ENCODE measurements at regions not wholly inside any gene's neighbourhood (a gene's known extent, or its start where the extent isn't known, plus 50 kb on each side); places are given as distances from the start of the nearest gene placed in this dataset.

GRCh38 chr20:60268491-60268890, 310.3 kb downstream of the CDH26 start:
- Mint-ChIP-seq H3K9me3 (no peaks in the 10 kb centered on the region), H3K27me3 (no peaks in the 10 kb centered on the region), H3K4me1 (peaks cover 3% of the 10 kb centered on the region), H3K36me3 (ENCODE audit: low read depth) (no peaks in the 10 kb centered on the region), H3K4me3 (no peak overlapping the region), H3K27ac (no peak overlapping the region)
- DNase-seq, result no peak
- intact Hi-C loops (cut with micrococcal nuclease), result no loop called here

DNA sequence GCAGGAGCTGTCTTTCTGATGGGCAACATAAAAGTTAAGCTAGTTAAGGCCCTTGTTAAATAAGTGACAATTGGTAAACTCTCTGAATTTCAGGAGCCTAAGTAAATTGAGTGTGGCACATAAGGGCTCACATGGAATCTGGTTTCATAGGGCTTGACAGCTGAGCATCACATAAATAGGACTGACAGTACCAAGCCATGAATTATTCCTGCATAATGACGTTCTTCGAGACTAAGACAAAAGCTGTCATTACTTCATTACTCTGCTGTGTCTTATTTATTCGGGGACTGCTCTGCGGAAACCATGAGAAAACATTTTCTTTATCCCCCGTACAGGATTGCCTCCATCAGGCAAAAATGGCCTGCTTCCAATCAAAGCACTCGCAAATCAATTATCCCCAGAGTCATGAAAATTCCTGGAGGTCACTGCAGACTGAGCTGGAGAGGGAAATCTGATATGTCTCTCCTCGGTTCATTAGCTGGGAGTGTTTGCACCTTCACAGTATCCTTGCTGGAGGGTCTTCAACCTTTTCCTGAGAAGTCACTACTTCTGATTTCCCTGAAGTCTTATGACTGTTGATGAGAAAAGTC, 311.4 kb downstream of the CDH26 start:
- no peak overlapping the region for H3K27ac Mint-ChIP-seq
- no peak for DNase-seq
- no peaks in the 10 kb centered on the region for H3K27me3 Mint-ChIP-seq
- H3K9me3 Mint-ChIP-seq, result no peaks in the 10 kb centered on the region
- no peak overlapping the region for H3K4me3 Mint-ChIP-seq
- peaks cover 3% of the 10 kb centered on the region for H3K4me1 Mint-ChIP-seq
- intact Hi-C loops (cut with micrococcal nuclease), result no loop called here
- no peaks in the 10 kb centered on the region for H3K36me3 Mint-ChIP-seq (ENCODE audit: low read depth)

DNA sequence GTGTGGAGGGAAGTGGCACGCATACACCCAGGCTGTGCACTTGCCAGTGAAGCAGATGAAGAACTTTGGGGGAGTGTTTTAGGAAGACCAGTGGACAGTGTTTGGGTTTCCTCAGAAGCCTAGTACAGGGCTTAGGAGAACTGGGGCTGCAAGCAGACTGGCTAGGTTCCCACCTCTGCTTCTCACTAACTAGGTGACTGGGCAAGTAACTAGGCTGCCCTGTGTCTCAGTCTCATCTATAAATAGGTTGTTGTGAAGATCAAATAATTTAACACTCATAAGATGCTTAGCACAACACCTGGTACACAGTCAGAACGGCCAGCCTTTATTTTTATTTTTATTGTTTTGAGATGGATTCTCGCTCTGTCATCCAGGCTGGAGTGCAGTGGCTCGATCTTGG, 312.1 kb downstream of the CDH26 start:
- H3K4me1 Mint-ChIP-seq, result peaks cover 3% of the 10 kb centered on the region
- no peaks in the 10 kb centered on the region for H3K36me3 Mint-ChIP-seq (ENCODE audit: low read depth)
- H3K9me3 Mint-ChIP-seq, result no peaks in the 10 kb centered on the region

GRCh38 chr20:60271597-60271996, 313.4 kb downstream of the CDH26 start:
- Mint-ChIP-seq H3K36me3 (ENCODE audit: low read depth) (no peaks in the 10 kb centered on the region), H3K27me3 (no peaks in the 10 kb centered on the region), H3K9me3 (no peaks in the 10 kb centered on the region), H3K4me3 (no peak overlapping the region), H3K27ac (no peak overlapping the region), H3K4me1 (no peaks in the 10 kb centered on the region)
- intact Hi-C loops (cut with micrococcal nuclease), result no loop called here
- no peak for DNase-seq

More for the DNA sequence above, 312.1 kb downstream of the CDH26 start:
- DNase-seq, result no peak
- Mint-ChIP-seq H3K4me3 (no peak overlapping the region), H3K27ac (no peak overlapping the region), H3K27me3 (no peaks in the 10 kb centered on the region)
- intact Hi-C loops (cut with micrococcal nuclease), result no loop called here

DNA sequence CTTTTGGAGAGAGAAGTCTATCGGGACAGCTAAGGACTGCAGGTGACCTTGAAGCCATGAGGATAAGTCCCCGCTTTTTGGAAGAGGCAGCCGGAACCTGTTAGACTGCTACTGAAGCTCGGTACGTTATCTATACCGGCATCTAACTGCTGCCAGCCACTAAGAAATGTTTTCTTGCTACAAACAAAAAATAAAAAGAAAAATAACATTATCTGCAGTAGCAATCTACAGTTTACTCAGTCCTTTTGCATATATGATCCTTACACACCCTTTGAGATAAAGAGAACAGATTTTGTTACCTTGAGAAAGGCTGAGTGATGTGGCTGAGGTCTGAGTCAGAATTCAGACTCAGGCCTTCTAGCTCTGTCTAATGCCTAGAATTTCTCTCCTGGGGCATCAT, 314.6 kb downstream of the CDH26 start:
- H3K36me3 Mint-ChIP-seq (ENCODE audit: low read depth), result no peaks in the 10 kb centered on the region
- no peaks in the 10 kb centered on the region for H3K27me3 Mint-ChIP-seq
- no peak for DNase-seq
- H3K4me3 Mint-ChIP-seq, result no peak overlapping the region
- intact Hi-C loops (cut with micrococcal nuclease), result no loop called here
- H3K27ac Mint-ChIP-seq, result no peak overlapping the region
- no peaks in the 10 kb centered on the region for H3K4me1 Mint-ChIP-seq
- no peaks in the 10 kb centered on the region for H3K9me3 Mint-ChIP-seq

- no peak overlapping the region for H3K27ac Mint-ChIP-seq
- no peaks in the 10 kb centered on the region for H3K9me3 Mint-ChIP-seq
- no peak overlapping the region for H3K4me3 Mint-ChIP-seq
- H3K36me3 Mint-ChIP-seq (ENCODE audit: low read depth), result no peaks in the 10 kb centered on the region
- DNase-seq, result no peak
- no peaks in the 10 kb centered on the region for H3K4me1 Mint-ChIP-seq
- no peaks in the 10 kb centered on the region for H3K27me3 Mint-ChIP-seq
- intact Hi-C loops (cut with micrococcal nuclease), result no loop called here
Measured at GRCh38 chr20:60274717-60275116, 316.5 kb downstream of the CDH26 start.

- Mint-ChIP-seq H3K27ac (no peak overlapping the region), H3K4me3 (no peak overlapping the region), H3K9me3 (peaks cover 5% of the 10 kb centered on the region), H3K36me3 (ENCODE audit: low read depth) (no peaks in the 10 kb centered on the region), H3K27me3 (no peaks in the 10 kb centered on the region), H3K4me1 (no peaks in the 10 kb centered on the region)
- intact Hi-C loops (cut with micrococcal nuclease), result no loop called here
- DNase-seq, result no peak
Measured at GRCh38 chr20:60281295-60281694, 323.1 kb downstream of the CDH26 start.

- peaks cover 5% of the 10 kb centered on the region for H3K9me3 Mint-ChIP-seq
Measured at GRCh38 chr20:60283281-60283680, 325.1 kb downstream of the CDH26 start.

GRCh38 chr20:60286764-60287163, 328.5 kb downstream of the CDH26 start:
- Mint-ChIP-seq H3K9me3 (peaks cover 17% of the 10 kb centered on the region), H3K4me3 (no peak overlapping the region)

More at GRCh38 chr20:60283281-60283680, 325.1 kb downstream of the CDH26 start:
- no peak overlapping the region for H3K4me3 Mint-ChIP-seq
- intact Hi-C loops (cut with micrococcal nuclease), result no loop called here
- DNase-seq, result no peak
- H3K36me3 Mint-ChIP-seq (ENCODE audit: low read depth), result no peaks in the 10 kb centered on the region
- H3K27me3 Mint-ChIP-seq, result no peaks in the 10 kb centered on the region
- no peak overlapping the region for H3K27ac Mint-ChIP-seq
- H3K4me1 Mint-ChIP-seq, result no peaks in the 10 kb centered on the region

GRCh38 chr20:60288945-60289344, 330.7 kb downstream of the CDH26 start:
- no peak overlapping the region for H3K4me3 Mint-ChIP-seq
- H3K36me3 Mint-ChIP-seq (ENCODE audit: low read depth), result no peaks in the 10 kb centered on the region
- intact Hi-C loops (cut with micrococcal nuclease), result no loop called here
- no peak overlapping the region for H3K27ac Mint-ChIP-seq
- H3K27me3 Mint-ChIP-seq, result no peaks in the 10 kb centered on the region
- peaks cover 16% of the 10 kb centered on the region for H3K9me3 Mint-ChIP-seq
- no peak for DNase-seq
- H3K4me1 Mint-ChIP-seq, result no peaks in the 10 kb centered on the region

More at GRCh38 chr20:60286764-60287163, 328.5 kb downstream of the CDH26 start:
- Mint-ChIP-seq H3K27me3 (no peaks in the 10 kb centered on the region), H3K27ac (no peak overlapping the region), H3K4me1 (no peaks in the 10 kb centered on the region), H3K36me3 (ENCODE audit: low read depth) (no peaks in the 10 kb centered on the region)
- DNase-seq, result no peak
- intact Hi-C loops (cut with micrococcal nuclease), result no loop called here

GRCh38 chr20:60292001-60292520, 333.8 kb downstream of the CDH26 start:
- H3K27me3 Mint-ChIP-seq, result no peaks in the 10 kb centered on the region
- peaks cover 16% of the 10 kb centered on the region for H3K9me3 Mint-ChIP-seq
- no peak overlapping the region for H3K27ac Mint-ChIP-seq
- peaks cover 5% of the 10 kb centered on the region for H3K4me1 Mint-ChIP-seq
- H3K36me3 Mint-ChIP-seq (ENCODE audit: low read depth), result no peaks in the 10 kb centered on the region
- intact Hi-C loops (cut with micrococcal nuclease), result no loop called here
- no peak overlapping the region for H3K4me3 Mint-ChIP-seq
- no peak for DNase-seq

GRCh38 chr20:60294632-60295031, 336.4 kb downstream of the CDH26 start:
- no peaks in the 10 kb centered on the region for H3K27me3 Mint-ChIP-seq

GRCh38 chr20:60295214-60295613, 337.0 kb downstream of the CDH26 start:
- peaks cover 16% of the 10 kb centered on the region for H3K9me3 Mint-ChIP-seq
- intact Hi-C loops (cut with micrococcal nuclease), result no loop called here

More at GRCh38 chr20:60294632-60295031, 336.4 kb downstream of the CDH26 start:
- Mint-ChIP-seq H3K4me3 (no peak overlapping the region), H3K9me3 (peaks cover 16% of the 10 kb centered on the region), H3K36me3 (ENCODE audit: low read depth) (no peaks in the 10 kb centered on the region), H3K4me1 (peaks cover 5% of the 10 kb centered on the region), H3K27ac (no peak overlapping the region)
- intact Hi-C loops (cut with micrococcal nuclease), result no loop called here
- no peak for DNase-seq

DNA sequence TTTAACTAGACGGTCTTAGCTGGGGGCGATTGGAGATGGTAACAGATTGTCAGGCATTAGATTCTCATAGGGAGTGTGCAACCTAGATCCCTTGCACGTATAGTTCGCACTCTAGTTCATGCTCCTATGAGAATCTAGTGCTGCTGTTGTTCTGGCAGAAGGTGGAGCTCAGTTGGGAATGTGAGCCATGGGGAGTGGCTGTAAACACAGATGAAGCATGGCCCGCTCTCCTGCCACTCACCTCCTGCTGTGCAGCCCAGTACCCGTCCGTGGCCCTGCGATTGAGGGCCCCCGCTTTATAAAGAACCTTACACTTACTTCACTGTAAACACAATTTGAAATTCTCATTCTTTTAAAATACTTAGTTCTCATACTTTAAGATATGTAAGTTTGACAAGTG, 339.4 kb downstream of the CDH26 start:
- H3K27me3 Mint-ChIP-seq, result no peaks in the 10 kb centered on the region
- no peaks in the 10 kb centered on the region for H3K9me3 Mint-ChIP-seq
- intact Hi-C loops (cut with micrococcal nuclease), result no loop called here
- peaks cover 5% of the 10 kb centered on the region for H3K4me1 Mint-ChIP-seq
- no peaks in the 10 kb centered on the region for H3K36me3 Mint-ChIP-seq (ENCODE audit: low read depth)
- no peak for DNase-seq
- no peak overlapping the region for H3K4me3 Mint-ChIP-seq
- no peak overlapping the region for H3K27ac Mint-ChIP-seq

More at GRCh38 chr20:60295214-60295613, 337.0 kb downstream of the CDH26 start:
- no peaks in the 10 kb centered on the region for H3K36me3 Mint-ChIP-seq (ENCODE audit: low read depth)
- H3K27ac Mint-ChIP-seq, result no peak overlapping the region
- H3K4me3 Mint-ChIP-seq, result no peak overlapping the region
- no peak for DNase-seq
- H3K4me1 Mint-ChIP-seq, result peaks cover 5% of the 10 kb centered on the region
- H3K27me3 Mint-ChIP-seq, result no peaks in the 10 kb centered on the region

- Mint-ChIP-seq H3K4me3 (no peak overlapping the region), H3K27me3 (no peaks in the 10 kb centered on the region), H3K9me3 (no peaks in the 10 kb centered on the region), H3K27ac (no peak overlapping the region), H3K36me3 (ENCODE audit: low read depth) (no peaks in the 10 kb centered on the region), H3K4me1 (peaks cover 5% of the 10 kb centered on the region)
- intact Hi-C loops (cut with micrococcal nuclease), result no loop called here
- no peak for DNase-seq
Measured at GRCh38 chr20:60298647-60299046, 340.4 kb downstream of the CDH26 start.
